ENCODE measurements at regions not wholly inside any gene's neighbourhood (a gene's known extent, or its start where the extent isn't known, plus 50 kb on each side); places are given as distances from the start of the nearest gene placed in this dataset.

- no peak for DNase-seq (ENCODE audit: low read depth)
- H3K4me3 ChIP-seq (ENCODE audit: control insufficient read depth, low read depth, low read length), result no peak overlapping the region
- TF ChIP-seq CTCF (conservative IDR thresholded peaks at IDR 0.05; ENCODE audit: control insufficient read depth, insufficient read depth, low read depth, low read length), result no peak
Measured at GRCh38 chr16:16905850-16906249, 526.9 kb downstream of the NPIPA7 start.

- no peak for TF ChIP-seq CTCF (conservative IDR thresholded peaks at IDR 0.05; ENCODE audit: control insufficient read depth, insufficient read depth, low read depth, low read length)
- no peak for DNase-seq (ENCODE audit: low read depth)
- H3K4me3 ChIP-seq (ENCODE audit: control insufficient read depth, low read depth, low read length), result no peak overlapping the region
Measured at GRCh38 chr16:16907089-16907488, 528.1 kb downstream of the NPIPA7 start.

GRCh38 chr16:16908077-16908476 is 529.1 kb downstream of the NPIPA7 start:
- no peak overlapping the region for H3K4me3 ChIP-seq (ENCODE audit: control insufficient read depth, low read depth, low read length)
- no peak for TF ChIP-seq CTCF (conservative IDR thresholded peaks at IDR 0.05; ENCODE audit: control insufficient read depth, insufficient read depth, low read depth, low read length)
- no peak for DNase-seq (ENCODE audit: low read depth)

- no peak overlapping the region for H3K4me3 ChIP-seq (ENCODE audit: control insufficient read depth, low read depth, low read length)
- no peak for TF ChIP-seq CTCF (conservative IDR thresholded peaks at IDR 0.05; ENCODE audit: control insufficient read depth, insufficient read depth, low read depth, low read length)
- DNase-seq (ENCODE audit: low read depth), result no peak
Measured at GRCh38 chr16:16909126-16909525, 530.2 kb downstream of the NPIPA7 start.

- H3K4me3 ChIP-seq (ENCODE audit: control insufficient read depth, low read depth, low read length), result no peak overlapping the region
- TF ChIP-seq CTCF (conservative IDR thresholded peaks at IDR 0.05; ENCODE audit: control insufficient read depth, insufficient read depth, low read depth, low read length), result no peak
- no peak for DNase-seq (ENCODE audit: low read depth)
Measured at GRCh38 chr16:16910666-16911065, 531.7 kb downstream of the NPIPA7 start.

GRCh38 chr16:16915771-16916170 is 536.8 kb downstream of the NPIPA7 start:
- no peak for TF ChIP-seq CTCF (conservative IDR thresholded peaks at IDR 0.05; ENCODE audit: control insufficient read depth, insufficient read depth, low read depth, low read length)
- no peak overlapping the region for H3K4me3 ChIP-seq (ENCODE audit: control insufficient read depth, low read depth, low read length)
- no peak for DNase-seq (ENCODE audit: low read depth)

- no peak overlapping the region for H3K4me3 ChIP-seq (ENCODE audit: control insufficient read depth, low read depth, low read length)
- no peak for DNase-seq (ENCODE audit: low read depth)
- no peak for TF ChIP-seq CTCF (conservative IDR thresholded peaks at IDR 0.05; ENCODE audit: control insufficient read depth, insufficient read depth, low read depth, low read length)
Measured at GRCh38 chr16:16917191-16917785, 538.3 kb downstream of the NPIPA7 start.
